ENCODE measurements at regions not wholly inside any gene's neighbourhood (a gene's known extent, or its start where the extent isn't known, plus 50 kb on each side); places are given as distances from the start of the nearest gene placed in this dataset.

DNA sequence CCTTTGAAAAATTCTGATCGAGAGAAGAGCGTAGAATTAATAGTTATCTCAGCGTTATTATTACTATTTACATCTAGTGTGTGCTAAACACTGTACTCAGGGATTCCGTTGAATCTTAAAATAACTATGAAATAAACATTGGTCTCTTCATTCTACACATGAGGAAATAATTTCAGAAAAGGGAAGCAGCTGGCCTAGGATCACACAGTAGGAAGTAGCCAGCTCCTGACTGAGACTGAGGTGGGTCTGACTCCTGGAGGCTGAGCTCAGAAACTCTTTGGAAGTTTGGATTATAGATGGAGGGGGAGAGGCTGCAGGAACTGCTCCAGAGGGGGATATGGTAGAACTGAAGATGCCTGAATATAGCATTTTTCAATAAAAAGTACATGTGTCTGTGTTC, 183.9 kb upstream of the WDR11 start:
- TF ChIP-seq, protein P1, sequence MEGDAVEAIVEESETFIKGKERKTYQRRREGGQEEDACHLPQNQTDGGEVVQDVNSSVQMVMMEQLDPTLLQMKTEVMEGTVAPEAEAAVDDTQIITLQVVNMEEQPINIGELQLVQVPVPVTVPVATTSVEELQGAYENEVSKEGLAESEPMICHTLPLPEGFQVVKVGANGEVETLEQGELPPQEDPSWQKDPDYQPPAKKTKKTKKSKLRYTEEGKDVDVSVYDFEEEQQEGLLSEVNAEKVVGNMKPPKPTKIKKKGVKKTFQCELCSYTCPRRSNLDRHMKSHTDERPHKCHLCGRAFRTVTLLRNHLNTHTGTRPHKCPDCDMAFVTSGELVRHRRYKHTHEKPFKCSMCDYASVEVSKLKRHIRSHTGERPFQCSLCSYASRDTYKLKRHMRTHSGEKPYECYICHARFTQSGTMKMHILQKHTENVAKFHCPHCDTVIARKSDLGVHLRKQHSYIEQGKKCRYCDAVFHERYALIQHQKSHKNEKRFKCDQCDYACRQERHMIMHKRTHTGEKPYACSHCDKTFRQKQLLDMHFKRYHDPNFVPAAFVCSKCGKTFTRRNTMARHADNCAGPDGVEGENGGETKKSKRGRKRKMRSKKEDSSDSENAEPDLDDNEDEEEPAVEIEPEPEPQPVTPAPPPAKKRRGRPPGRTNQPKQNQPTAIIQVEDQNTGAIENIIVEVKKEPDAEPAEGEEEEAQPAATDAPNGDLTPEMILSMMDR (conservative IDR thresholded peaks at IDR 0.05 in 1 of 2, IDR thresholded peaks at IDR 0.05 in 1 of 2; ENCODE audit: low read depth in 1 of 2, low read length in 2 of 2), result no peak
- TF ChIP-seq EZH2 (IDR thresholded peaks at IDR 0.05; ENCODE audit: low read length, missing control alignments), result no peak

Data from fibroblast of lung (primary cell).